HG03432 (cell line): ENCODE measurements at regions not wholly inside any gene's neighbourhood (a gene's known extent, or its start where the extent isn't known, plus 50 kb on each side); places are given as distances from the start of the nearest gene placed in this dataset.

Experiments
- ATAC-seq: cut with Tn5 transposase; IDR thresholded peaks from one replicate; pipeline ENCODE4 v1.9.1; 2021; ENCODE audit warnings: mild to moderate bottlenecking, moderate library complexity; ENCODE audit not compliant: unreplicated experiment

DNA sequence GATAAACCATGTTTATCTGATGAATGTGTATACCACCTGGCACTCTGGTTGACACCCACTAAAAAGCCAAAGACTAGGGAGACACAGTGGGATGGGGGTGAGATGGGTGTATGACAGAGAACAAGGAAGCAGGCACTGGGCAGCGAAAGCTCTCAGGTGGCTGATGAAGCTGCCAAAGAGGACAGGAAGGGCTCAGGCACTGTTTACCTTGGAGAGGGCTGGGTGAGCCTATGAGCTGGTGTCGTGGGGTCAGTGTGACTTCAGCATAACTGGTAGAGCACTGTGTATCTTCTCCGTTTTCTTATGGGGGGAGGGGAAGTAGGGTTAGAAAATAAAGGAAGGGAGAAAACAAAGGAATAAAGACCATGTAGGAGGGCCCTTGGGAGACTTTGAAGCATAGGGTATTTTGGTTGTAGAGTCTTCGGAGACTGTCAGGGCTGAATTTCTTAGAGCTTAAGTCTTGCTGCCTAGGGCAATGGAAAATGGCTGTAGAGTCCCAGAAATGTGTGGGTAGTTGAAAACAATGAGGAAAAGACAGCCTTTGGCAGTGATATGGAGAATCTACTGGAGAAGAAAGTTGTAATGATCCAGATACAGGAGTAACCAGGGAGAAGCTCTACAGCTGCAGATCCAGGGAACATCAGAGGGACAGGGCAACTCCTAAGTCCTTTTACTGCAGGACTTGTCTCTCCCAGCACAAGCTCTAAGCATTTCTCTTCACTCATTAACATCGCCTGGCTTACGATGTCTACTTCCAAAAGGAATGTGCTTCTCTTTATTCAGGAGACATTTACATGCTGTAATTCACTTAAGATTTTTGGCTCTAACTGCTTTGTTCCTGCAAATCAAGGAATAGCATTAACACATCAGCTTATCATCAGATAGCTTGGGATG, 120.0 kb downstream of the AQP4 start:
- ATAC-seq, result no peak

DNA sequence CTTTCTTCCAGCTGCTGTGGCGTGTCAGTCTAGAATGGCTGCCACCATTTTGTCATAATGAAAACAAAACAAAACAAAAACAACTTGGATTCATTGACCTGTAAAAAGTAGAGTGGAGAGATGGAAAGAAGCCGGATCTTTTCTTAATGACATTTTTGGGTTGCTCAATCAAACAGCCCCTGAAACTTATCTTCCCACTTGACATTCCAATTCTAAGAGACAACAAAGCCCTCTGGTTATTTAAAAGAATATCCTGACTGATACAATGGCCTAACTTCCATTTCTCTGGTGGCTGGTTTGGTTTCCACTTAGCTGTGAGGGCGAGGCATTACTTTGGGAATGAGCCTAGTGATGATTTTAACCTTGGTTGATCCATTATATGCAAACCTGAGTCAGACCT, 123.7 kb downstream of the AQP4 start:
- no peak for ATAC-seq

- ATAC-seq, result no peak
Measured at GRCh38 chr18:26741048-26741447, 124.5 kb downstream of the AQP4 start.

DNA sequence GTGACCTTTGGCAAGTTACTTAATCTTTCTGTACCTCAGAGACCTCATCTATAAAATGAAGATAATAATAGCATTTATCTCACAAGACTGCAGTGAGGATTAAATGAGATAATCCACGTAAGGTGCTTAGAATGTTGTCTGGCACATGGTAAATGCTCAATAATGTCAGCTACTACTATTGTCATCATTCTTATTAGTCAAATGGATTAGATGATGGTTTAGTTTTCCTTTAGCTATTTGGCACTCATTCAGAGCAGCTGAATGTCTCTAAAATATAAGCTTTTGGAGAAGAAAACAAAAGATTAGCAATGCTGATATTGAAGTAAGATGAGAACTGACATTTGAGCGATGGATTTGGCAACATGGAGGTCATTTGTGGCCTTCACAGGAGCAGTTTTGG, 125.1 kb downstream of the AQP4 start:
- no peak for ATAC-seq

DNA sequence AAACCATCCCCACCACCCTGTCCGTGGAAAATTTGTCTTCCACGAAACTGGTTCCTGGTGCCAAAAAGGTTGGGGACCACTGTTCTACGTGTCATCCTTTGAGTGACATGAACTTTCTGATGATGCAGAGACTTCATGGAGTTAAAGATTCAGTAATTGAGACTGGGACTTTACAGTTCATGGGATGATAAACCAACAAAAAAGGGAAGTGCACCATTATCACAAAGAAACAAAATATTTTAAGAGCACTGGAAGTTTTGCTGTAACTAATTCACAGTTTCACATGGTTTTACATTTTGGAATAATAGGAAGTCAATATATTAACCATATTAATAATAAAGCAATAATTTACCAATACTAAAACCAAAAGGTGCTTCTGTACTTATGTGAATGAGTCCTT, 126.8 kb downstream of the AQP4 start:
- ATAC-seq, result no peak

GRCh38 chr18:26736301-26736700, 129.2 kb downstream of the AQP4 start:
- ATAC-seq, result no peak

- no peak for ATAC-seq
Measured at GRCh38 chr18:26734760-26735159, 130.7 kb downstream of the AQP4 start.

DNA sequence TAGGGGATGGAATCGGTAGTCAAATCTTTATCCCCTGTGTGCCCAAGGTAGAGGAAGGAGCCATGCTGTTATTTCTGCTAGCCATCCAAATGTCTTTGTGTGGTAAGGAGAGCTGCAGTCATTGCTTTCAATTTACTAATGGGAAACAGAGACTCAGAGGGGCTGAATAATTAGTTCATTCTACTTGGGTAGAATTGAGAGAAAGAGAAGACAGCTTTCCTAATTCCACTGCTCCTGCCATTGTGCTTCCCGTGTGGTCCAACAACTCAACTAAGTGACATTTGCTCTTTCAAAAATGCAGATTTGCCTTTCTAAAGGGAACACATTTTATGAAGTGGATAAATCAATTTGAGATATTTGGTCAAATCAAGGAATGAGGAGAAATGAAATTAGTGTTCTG, 136.1 kb downstream of the AQP4 start:
- ATAC-seq, result no peak

GRCh38 chr18:26729008-26729407, 136.5 kb downstream of the AQP4 start:
- ATAC-seq, result no peak

DNA sequence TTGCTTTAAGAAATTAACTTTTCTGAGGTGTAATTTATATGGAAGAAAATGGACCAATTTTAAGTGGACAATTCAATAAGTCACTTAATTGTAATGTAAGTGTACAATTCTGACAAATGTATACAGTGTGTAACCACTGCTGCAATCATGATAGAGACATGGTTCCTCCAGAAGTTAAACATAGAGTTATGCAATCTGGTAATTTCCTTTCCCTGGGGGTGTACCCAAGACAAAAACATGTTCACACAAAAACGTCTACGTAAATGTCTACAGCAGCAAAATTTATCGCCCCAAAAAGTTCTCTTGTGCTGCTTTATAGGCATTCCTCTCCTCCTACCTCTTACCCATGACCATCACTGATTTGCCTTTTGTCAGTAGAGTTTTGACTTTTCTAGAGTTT, 141.5 kb downstream of the AQP4 start:
- ATAC-seq, result no peak

DNA sequence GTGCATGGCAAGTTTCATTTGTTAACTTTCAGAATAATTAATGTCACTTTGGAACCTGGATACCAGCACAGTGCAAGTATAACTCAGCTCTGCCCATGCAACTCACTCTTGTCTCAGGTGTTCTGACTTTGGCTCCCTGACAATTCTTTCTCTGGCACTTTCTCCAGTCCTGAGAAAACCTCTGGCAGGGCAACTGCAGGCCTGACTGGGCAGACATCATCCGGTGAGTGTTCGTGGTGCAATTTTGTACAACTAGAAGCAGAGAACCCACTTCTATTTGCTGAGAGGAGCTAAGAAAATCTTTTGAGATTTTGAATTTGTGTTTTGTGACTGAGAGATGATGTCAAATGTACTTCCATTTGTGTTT, 143.0 kb downstream of the AQP4 start:
- no peak for ATAC-seq

- no peak for ATAC-seq
Measured at GRCh38 chr18:26721854-26722564, 143.5 kb downstream of the AQP4 start.

DNA sequence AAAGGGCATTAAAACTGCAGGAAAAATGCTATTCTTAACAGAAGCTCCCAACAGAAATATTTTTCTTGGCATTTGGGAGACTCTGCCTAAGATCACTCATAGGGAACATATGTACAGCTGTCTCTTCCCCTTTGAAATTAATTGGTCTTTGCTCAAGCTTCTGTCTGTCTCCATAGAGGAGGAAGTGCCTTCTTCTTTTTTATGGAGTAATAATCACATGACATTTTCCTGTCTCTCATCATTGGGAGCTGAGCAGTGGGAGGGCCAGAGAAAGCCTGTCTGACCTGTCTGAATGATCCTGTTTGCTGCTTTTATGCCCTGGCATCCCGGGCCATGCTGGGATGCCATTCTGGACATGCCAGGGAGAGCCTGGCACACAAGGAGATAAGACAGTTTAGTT, 145.6 kb downstream of the AQP4 start:
- ATAC-seq, result no peak

- ATAC-seq, result no peak
Measured at GRCh38 chr18:26717123-26717719, 148.3 kb downstream of the AQP4 start.

DNA sequence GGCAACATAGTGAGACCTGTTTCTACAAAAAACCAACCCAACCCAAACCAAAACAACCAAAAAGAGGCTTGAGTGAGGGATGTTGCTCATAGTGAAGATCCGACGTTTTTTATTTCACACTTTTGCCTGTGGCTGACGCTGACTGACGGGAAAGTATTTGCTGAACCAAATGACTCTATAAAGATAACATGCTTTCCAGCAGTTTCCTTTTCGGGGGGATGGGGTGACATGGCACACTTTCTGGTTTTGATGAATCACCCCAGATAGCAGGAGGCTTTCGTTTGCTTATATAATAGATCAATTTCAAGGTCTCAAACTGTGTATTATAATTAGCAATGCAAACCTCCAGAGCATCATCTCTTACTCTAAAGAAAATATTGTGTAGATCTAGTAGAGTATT, 150.8 kb downstream of the AQP4 start:
- no peak for ATAC-seq

- ATAC-seq, result no peak
Measured at GRCh38 chr18:26711756-26712155, 153.8 kb downstream of the AQP4 start.

- peak; percentile 96 for ATAC-seq
Measured at GRCh38 chr18:26710470-26711096, 154.9 kb downstream of the AQP4 start.

DNA sequence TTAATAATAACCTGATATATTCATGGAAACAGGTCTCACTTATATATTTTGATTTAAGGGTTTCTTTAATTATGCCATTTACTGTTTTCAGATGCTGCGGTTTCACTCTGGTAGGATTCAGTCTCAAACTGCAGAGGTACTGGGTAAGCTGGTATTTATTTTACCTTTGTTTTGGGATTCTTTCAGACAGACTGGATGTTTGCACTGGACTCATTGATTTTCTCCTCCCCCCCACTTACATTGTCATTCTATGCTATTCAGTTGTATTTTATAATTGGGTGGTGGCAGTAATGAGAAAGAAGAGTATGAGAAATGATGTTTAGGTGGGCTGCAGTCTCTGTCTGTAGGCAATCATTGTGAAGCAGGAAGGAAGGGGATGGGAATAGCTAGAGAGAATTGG, 155.6 kb downstream of the AQP4 start:
- ATAC-seq, result no peak

DNA sequence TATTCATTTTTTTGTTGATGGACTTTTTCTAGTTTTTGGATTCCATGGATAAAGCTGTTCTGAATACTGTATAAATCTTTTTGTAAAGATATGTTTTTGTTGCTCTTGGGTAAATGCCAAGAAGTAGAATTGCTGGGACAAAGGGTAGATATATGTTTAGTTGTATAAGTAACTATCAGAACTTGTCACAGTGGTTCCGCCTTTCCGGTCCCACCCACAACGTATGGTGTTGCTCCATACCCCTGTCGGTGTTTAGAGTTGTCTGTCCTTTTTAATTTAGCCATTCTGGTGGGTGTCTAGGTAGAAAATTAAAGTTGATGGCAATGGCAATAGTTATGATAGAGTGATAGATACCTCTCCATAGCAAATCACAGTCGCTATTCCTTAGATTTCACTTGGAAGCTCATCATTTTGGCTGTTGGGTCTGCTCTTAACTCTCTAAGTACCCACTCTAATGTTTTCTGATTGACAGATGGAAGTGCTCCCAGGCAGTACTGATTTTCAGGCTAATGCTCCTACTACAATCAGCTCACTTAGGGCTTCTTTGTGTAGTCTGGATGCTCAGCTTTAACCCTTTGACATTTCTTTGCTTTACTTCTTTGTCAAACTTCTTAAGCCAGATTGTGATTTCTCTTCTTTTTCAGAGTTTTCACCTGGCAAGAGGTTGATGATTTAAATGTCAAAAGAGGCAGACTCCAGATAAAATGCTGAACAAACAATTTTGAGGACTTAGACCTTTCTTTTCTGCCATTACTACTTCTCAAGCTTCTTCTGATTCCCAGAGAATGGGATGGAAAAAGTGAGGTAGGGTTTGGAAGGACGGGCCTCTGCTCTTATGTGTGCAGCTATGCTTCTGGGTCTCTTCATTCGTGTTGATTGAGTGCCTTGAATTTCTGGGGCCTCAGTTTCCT, 156.4 kb downstream of the AQP4 start:
- ATAC-seq, result no peak

DNA sequence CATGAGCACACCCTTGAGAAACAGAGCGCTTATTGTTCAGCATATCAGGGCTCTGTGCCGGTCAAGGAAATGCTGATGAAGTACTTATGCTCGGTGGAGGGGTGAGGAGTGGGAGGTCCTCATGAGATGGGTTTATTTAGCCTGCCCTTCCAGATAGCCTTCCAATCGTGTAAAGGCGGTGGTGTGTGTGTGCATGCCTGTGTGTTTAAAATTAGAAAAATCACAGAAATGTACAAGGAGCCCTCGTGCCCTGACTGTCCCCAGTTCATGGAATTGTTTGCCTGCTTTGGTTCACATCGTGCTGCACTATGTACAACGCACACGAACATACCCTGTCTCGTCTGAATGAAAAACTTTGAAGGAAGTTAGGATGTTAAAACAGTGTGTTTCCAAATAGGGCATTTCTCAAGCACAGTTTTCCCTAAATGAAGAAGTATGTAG, 158.6 kb downstream of the AQP4 start:
- ATAC-seq, result no peak
